Left renal cortex interstitium (tissue), 4 donors: ENCODE measurements at regions not wholly inside any gene's neighbourhood (a gene's known extent, or its start where the extent isn't known, plus 50 kb on each side); places are given as distances from the start of the nearest gene placed in this dataset.

Experiments
- DNase-seq, 4 donors: peaks; one replicate each; pipeline ENCODE4 v3.0.0-alpha.2; 2013; ENCODE audit warnings: low read depth in 4 of 4, low spot score in 2 of 4, missing footprints in 1 of 4

GRCh38 chr14:49527221-49527620 is 59.0 kb downstream of the RPS29 start:
- no peak for DNase-seq

- DNase-seq = no peak
Observed at GRCh38 chr14:49526101-49526500, 60.1 kb downstream of the RPS29 start.

DNA sequence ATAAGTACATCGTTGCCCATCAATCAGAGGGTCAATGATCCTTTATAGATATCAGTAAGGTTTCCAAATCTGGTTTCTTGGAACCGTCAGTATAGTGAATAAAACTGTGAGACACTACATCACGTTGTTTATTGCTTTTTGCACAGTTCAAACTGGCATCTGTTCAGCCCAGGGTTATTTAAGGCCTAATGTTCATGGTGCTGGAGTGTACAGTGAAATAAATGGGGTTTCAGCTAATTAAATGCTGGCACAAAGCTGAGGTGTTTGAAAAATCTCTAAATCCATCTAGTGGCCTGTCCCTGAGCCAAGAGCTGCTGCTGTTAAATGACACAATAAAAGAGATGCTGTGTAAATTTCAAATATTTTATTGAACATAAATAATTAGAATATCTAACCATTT is 69.9 kb downstream of the RPS29 start:
- DNase-seq = no peak

DNA sequence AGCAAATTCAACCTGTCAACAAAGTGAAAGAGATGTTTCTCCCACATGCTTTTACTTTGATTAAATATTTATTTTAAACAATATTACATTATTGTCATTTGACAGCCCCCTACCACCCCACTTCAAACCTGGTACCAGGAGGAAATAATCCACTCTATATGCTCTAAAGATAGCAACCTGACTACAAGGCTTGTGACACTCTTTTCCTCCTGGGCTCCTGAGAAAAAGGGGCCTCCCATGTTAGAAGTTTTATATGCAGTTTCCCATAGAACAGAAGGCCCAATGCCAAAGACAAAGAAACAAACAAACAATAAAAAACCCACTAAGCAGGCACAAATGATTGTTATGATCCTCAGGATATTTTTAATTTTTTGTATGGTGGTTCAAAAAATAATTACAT is 73.6 kb downstream of the RPS29 start:
- no peak for DNase-seq

- no peak for DNase-seq
Observed at GRCh38 chr14:49512147-49512551, 74.0 kb downstream of the RPS29 start.

DNA sequence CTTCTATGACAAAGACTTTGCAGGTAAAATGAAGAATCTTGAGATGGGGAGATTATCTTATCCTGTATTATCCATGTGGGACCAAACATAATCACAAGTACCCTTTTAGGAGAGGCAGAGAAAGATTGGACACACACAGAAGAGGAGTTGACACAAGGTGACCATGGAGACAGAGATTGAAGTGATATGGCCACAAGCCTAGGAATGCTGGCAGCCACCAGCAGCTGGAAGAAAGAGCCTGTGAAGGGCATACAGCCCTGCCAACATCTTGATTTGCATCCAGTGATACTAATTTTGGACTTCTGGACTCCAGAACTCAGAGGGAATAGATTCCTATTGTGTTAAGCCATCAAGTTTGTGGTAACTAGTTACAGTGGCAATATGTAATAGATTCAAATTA is 78.1 kb downstream of the RPS29 start:
- no peak for DNase-seq

DNA sequence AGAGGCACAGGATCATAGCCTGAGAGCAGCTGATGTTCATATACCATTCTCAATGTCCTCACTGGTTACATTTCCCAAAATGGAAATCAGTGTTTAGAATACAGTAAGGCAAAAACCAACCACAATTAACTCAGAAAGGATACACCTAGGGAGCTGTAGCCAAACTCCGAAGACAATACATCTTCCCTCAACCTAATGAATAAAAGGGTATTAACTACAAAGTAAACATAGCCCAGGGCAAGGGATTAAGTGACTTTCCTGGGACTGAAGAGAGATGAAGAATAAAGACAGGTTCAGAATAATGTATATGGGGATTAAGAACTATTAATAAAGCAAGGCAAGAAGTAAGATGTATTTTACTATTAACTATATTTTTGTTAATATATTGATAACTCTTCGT is 79.5 kb downstream of the RPS29 start:
- no peak for DNase-seq

GRCh38 chr14:49505041-49505766 is 81.0 kb downstream of the RPS29 start:
- no peak for DNase-seq

GRCh38 chr14:49497725-49498348 is 88.3 kb downstream of the RPS29 start:
- DNase-seq = peak; percentile 29 to 75 (median 43)

DNA sequence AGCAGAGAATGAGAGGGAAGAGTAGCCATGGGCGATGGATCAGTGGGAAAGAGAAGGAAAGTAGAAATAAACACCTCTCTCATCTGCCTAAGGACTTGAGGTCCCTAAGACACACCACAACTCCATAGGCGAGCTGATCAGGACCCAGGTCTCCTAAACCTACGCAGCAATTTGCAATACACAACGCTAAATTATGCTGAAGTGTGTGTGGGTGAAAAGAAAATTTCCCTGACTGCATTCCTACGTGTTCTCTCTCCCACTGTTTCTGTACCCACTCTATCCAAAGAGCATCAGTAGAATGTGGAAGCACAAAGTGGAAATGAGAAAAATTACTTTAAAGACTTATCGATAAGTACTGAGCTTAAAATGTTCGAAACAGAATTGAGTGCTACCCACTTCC is 88.9 kb downstream of the RPS29 start:
- no peak for DNase-seq

GRCh38 chr14:49494836-49495235 is 91.3 kb downstream of the RPS29 start:
- no peak for DNase-seq

- no peak for DNase-seq
Observed at GRCh38 chr14:49493557-49493956, 92.6 kb downstream of the RPS29 start.

- no peak for DNase-seq
Observed at GRCh38 chr14:49492151-49492550, 94.0 kb downstream of the RPS29 start.

- DNase-seq = no peak
Observed at GRCh38 chr14:49489341-49489740, 96.8 kb downstream of the RPS29 start.

DNA sequence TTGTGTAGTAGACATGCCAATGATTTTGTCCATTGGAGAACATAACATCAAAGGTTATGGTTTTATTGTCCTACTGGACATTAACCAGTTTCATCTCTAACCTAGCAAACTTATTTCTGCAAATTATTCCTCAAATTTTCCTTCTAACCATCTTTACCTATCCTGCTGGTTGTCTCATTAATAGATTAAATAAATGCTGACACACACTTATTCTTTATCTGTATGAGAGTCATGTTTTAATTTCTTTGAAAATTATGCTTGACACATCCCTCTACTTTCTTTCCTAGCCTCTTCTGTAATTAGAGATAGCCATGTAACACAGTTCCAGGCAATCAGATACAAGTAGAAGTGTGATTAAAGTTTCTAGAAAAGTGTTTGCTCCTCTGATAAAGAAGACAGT is 98.9 kb downstream of the RPS29 start:
- DNase-seq = no peak

- DNase-seq = no peak
Observed at GRCh38 chr14:49485290-49485689, 100.9 kb downstream of the RPS29 start.

DNA sequence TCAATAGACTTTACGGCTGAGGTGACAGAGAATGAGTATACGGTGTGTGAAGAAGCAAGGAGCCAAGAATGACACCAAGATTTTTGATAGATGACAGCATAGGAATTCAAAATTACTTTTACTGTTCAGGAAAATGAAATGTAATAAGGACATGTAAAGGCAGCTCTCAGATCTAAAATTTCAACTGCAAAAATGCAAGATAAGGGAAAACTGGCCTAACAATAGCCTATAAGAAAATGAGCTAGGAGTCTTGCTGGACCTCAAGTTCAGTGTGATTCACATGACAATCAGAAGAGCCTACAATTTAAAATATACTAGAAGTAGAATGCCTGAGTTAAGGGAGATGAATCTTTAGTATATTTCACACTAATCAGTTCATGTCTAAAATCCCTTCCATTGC is 102.0 kb downstream of the RPS29 start:
- DNase-seq = no peak

- no peak for DNase-seq
Observed at GRCh38 chr14:49483268-49483667, 102.9 kb downstream of the RPS29 start.

DNA sequence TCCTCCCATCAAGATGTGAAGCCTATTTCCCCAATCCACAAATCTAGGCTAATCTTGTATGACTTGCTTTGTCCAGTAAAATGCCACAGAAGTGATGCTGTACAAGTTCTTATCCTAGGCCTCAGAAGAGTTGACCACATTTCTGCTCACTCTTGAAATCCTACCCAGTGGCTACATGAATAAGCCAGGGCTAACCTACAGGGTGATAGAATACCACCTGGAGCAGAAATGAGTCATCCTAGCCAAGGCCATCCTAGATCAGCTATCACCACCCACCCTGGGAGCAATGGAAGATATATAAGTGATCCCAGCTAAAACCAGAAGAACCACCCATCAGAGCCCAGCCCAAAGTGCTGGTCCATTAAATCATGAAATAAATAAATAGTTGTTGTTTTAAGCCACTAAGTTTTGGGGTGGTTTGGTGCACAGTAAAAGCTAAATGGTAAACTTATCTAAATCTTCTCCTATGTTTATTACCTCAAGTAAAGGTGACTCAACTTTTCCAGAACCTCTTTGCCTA is 105.1 kb downstream of the RPS29 start:
- no peak for DNase-seq

DNA sequence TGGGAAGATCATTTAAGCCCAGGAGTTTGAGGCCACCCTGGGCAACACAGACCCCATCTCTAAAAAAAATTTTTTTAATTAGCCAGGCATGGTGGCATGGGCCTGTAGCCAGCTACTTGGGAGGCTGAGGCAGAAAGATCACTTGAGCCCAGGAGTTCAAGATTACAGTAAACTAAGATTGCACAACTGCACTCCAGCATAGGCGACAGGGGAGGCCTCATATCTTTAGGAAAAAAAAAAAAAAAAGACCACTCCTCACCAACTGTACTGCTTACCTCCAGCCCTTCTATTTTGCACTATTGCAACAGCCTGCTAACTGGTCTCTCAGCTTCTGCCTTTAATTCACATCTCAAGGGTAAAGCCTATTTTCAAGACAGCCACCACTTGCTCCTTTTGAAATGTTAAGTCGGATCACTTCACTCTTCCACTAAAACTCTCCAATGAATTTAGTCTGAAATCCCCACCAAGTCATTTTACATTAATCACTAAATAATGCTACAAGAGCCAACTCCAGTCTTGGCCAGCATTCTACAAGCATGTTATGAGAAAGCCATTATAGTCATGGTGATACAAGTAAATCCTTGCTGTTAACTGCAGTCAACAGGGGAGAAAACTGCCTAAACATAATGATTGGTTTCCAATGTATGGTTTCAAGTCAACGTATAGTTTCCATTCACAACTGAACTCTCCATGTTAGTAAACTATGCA is 106.0 kb downstream of the RPS29 start:
- no peak for DNase-seq

GRCh38 chr14:49479432-49479831 is 106.7 kb downstream of the RPS29 start:
- DNase-seq = no peak

DNA sequence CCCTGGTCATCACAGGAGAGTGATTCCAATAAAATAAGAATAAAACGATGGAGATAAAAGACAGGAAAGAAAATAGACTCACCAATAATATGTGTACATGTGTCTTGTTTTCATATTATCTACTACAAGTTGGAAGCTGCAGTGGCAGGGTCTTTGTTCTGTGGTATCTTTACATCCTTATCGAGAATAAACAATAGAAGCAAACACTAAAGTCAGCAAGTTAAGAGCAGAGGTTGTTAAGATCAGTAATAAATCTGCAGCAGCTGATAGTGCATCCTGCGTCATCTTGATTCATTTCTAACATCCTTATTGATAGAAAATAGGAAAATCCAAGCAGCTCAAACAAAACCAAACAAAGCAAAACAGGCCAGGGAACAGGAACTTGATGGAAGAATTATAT is 107.4 kb downstream of the RPS29 start:
- DNase-seq = no peak
